HG02798 (cell line): ENCODE measurements at regions not wholly inside any gene's neighbourhood (a gene's known extent, or its start where the extent isn't known, plus 50 kb on each side); places are given as distances from the start of the nearest gene placed in this dataset.

Experiments
- ATAC-seq: cut with Tn5 transposase; IDR thresholded peaks from one replicate; pipeline ENCODE4 v1.9.1; 2021; ENCODE audit warnings: mild to moderate bottlenecking; ENCODE audit not compliant: unreplicated experiment, poor library complexity

DNA sequence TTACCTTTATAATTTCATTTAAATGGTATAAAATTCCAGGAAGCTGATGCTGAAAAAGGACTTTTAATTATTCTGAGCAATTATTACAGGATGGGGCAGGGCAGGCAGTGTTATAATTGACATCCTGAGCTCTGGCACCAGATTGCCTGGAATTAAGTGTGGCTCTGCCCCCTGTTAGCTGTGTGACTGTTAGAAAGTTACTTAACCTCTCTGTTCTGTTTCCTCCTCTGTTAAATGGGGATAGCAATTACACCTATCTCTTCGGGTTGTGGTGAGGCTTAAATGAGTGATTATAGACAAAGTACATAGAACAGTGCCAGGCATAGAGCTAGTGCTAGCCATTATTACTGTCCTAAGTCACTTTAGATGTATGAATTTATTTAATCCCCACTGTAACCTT is 327.3 kb downstream of the SMAD2 start:
- no peak for ATAC-seq

DNA sequence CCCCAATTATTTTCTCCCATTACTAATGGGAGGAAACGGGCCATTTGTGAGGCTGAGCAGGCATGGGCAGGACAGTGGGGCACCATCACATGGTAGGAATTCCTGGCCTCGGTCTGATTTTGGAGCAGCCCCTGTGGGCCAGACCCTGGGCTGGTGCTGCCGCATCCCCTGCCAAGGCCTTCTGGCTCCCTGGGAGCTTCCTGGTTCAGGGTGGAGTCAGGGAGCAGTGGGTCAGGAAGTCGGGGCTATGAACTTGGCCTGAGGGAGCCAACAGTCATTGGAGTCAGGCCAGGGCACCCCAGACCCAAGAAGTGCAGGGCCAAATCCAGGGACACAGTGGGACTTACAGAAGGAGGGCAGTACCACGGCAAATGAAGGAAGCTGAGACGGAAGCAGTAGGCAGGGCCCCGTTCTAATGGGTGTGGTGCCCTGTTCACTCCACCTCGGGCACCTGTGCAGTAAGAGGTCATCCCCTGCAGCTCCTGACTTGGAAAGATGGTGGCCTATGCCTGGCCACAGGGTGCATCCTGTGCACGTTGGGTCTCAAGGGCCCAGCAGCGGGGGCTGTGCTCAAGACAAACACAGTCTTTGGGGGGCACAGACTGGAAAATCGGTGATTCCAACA is 328.1 kb downstream of the SMAD2 start:
- no peak for ATAC-seq

DNA sequence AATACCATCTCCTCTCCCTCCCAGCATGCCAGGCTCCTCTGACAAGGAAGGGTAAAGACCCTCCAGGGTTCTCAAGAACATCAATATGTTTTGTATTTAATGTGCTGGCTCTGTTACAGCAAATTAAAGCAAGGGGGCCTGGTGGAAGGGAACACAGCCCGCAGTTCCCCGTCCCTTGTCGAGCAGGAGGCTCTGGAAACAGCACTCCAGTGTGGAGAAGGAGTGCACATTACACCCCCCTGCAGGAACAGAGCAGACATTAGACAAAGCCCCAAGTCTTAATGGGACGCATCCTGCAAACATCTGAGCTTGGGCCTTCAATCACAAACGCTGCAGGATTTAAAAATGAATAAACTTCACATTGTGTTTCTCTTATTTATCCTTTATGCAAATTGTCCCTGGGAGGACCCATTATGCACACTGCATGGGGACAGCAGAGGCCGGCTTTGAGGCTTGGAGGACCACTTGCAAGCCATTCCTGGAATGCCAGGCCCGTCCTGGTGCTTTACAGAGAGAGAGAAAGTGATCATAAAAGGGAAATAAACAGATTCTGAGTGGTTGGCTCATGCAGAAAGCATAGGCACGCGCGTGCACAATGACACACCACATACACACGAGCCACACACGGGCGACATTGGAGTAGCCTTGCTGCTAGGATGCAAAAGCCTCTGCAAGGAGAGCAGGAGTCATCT is 328.7 kb downstream of the SMAD2 start:
- ATAC-seq, result no peak

DNA sequence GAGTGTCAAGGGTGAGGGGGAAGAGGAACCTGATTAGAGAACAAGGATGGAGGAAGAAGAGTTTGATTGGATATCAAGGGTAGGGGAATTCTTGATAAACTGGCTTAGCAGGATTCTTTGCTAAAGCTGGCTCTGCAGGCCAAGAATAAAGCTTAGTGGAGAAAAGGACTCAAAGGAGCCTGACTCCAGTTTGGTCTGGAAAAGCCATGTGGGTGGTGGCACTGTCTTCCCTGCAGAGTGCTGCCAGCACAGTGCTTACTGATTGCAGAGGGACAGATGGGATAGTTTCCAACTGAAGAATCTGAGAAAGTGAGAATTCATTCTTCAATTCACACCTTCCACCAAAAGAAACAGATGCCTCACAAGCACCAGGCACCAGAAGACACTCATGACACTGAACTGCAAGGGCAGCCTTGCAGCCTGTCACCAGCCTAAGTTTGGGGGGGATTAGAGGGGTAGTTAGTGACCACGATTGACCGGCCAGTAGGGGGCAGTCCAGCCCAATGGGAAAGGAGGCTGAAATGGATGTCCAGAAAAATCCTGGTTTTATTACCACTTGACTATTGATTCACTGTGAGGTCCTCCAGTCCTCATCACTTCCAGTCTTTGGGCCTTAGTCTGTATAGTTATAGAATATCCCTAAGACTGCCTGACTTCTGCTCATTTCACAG is 334.5 kb downstream of the SMAD2 start:
- no peak for ATAC-seq

DNA sequence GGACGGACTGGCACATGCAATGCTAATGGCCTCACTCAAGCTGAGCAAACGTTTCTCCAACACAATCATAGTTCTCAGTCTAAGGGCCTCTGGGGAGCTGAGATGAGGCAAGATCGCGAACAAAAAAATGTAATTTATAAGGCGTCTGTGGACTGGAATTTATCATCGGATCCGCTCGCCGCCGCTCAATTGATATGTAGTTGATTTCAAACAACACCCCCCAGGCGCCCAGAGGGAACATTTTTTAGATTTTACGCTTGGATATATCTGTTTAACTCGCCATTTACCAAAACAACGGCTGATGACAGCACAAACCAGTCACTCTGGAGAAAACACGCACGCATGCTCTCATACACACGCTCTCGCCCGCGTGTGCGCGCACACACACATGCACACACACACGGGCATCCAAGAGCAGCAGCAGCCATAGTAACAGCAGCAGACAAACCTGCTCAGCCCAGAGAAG is 335.8 kb downstream of the SMAD2 start:
- no peak for ATAC-seq

DNA sequence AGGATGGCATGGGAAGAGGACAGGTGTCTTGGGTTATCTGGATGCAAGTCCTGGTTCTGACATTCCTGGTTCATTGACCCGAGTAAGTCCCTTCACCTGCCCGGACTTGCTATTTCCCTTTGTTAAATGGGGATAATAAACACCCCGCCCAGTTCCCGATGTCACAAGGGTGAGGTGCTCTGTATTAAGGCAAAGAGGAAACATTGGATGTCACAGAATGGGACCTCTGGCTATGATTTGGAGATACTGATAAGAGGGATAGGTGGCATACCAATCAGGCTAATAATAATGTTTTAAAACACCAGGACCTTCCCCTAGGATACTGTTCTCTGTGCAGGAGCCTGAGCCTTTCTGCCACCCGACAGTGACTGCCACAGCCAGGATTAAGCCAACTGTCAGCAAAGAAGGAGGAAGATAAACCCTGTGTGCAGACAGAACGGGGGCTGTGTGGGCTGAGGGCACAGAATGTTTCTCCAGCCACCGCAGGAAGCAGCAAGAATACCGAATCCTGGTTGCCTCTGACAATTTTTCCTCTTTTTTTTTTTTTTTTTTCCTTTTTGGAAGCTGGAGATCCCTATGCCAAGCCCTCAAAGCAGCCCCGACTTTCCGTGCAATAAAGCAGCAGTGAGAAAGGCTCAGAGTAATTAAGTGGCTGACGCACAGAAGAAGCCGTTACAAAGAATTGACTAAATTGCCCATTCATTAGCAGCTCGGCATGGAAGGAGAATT is 336.6 kb downstream of the SMAD2 start:
- no peak for ATAC-seq

DNA sequence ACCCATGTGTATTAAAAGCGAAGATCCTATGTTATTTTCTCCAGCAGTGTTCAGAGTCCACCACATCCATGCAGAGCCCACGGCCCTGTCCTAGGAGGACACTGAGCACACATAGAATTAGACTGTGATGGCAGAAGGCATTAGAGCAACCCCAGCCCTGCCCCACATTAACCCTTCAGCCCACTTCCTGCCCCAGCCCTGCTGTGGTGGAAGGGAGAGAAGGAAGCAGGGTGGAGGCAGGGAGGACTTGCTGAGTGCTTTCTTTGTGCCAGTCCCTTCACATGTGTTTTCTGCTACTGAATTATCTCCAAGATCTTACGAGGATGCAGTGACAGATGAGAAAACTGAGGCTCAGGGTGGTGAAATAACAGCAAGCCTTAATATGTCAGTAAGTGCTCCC is 339.0 kb downstream of the SMAD2 start:
- ATAC-seq, result no peak

DNA sequence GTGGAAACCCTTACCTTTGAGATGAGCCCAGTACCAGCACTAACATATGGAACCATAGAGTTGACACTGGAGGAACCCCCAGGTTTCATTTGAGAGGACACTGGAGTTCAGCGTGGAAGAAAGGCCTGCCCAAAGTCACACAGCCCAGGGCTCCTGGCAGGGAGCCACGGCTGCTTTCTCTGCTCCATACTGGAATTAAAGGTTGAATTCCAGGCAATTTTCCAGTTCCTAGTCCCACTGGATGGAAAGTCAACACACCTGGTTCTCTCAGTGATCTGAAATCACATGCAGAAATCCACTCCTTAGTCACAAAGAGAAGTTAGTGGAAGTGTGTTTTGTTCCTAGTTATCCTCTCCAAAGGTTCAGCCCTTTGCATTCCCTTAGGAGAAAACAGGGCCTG is 336.1 kb upstream of the SKOR2 start:
- no peak for ATAC-seq

DNA sequence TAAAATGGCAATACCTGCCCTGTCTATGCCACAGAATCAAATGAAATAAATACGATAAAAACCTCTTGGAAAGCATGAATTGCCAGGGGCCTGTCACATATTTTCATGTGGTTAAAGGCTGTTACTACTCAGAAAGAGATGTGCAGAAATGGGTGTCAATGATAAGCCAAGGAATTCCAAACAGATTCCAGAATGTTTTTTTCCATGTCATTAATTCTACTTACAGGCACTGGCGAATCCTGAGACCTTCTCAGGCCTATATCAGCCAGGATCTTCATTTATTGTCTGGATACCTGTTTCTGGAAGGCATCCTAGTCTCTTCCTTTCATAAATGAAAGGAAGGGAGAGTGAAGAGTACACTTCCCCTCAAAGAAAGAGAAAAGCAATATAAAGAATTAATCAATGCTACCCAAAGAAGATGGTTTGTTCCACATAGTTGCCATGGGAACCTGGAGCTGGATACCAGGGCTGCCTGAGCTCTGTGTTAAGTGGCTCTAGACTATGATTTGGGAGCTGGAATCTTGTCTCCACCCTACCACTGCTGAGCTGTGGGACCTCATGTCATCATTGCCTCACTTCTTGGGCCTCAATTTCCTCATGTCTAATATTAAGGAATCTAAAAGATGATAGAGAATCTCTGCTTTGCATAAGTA is 335.1 kb upstream of the SKOR2 start:
- ATAC-seq, result no peak

DNA sequence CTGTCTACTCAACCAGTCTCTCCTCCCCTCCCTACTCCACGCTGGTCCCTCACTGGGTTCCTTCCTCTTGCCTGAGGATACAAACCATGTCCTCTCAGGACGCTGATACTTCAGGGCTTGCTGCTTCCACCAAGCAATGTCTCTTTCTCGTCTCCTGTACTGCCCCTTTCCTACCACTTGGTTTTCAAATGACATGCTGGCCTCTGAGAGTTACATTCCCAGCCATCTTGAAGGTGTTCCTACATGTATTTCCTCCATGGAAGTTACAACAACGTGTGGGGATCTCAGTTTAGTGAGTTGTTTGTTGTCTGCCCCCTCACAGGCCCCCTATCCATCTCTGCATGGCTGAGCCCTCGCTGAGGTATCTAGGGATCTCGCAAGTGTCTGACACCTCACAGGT is 334.5 kb upstream of the SKOR2 start:
- no peak for ATAC-seq

DNA sequence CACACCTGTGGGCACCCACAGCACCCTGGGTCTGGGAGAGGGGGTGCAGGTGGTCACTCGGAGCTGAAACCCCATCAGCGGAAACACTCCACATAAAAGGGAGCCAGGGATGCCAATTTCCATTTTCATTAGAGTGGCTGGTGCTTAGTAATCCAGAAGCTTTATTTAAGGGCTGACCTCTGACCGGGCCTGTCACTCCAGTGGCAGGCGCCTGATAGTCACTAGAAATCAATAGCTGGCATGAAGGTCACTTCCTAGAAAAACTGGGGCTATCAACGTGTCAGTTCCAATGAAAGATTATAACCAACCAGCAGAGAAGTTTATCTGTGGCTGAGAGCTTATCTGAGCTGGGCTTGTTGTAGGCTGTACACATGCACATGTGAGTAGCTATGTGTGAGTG is 333.7 kb upstream of the SKOR2 start:
- ATAC-seq, result no peak

DNA sequence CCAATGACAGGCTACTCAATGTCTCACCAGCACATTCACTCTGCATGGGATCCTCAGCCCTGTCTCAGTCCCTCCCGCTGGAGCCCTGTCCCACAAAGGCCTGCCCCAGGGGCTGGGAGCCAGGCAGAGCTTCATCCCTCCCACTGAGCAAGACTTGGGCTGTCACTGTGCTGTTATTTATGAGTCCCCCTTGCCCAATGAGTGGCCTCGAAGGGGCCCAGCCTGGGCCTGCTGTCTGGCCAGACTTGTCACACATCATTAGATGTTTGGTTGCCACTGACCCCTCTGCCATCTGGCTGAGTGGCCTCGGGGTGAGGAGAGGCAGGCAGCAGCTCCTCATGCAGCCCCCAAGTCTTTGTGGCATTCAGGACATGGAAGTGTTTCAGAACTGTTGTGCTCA is 330.6 kb upstream of the SKOR2 start:
- no peak for ATAC-seq

DNA sequence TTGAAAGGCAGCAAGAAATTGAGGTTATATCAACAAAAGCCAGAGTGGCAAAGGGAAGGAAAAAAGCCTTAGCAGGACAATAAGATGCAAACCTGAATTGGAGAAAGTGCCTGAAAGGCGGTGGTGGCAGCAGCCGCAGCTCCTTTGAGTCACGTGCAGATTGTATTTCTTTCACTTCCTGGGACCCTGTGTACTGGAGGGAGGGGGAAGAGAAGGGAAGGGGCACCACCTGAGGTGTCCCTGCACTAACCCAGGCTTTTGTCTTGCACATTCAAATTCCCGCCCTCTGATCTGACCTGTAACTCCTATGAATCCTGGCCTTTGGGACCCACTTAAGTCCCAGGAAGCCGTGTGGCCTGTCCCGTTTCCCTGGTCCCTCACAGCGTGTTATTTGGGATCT is 326.1 kb upstream of the SKOR2 start:
- no peak for ATAC-seq

DNA sequence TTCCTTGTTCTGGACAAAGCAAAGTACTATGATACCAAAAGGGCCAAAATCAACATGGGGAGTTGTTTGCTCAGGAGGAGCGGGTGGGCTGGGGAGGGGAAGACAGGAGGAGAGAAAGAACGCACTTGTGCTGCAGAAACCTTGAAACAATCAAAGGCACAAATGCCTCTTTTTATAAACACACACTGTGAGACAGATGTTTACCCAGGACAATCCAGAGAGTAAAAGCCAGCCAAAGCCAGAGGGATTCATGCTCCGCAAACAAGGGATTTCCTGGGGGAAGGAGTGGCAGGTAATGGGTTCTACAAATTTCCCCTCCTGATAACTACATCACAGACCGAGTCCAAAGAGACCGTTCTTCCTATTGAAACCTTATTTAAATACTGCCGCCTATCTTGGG is 323.5 kb upstream of the SKOR2 start:
- ATAC-seq, result no peak

DNA sequence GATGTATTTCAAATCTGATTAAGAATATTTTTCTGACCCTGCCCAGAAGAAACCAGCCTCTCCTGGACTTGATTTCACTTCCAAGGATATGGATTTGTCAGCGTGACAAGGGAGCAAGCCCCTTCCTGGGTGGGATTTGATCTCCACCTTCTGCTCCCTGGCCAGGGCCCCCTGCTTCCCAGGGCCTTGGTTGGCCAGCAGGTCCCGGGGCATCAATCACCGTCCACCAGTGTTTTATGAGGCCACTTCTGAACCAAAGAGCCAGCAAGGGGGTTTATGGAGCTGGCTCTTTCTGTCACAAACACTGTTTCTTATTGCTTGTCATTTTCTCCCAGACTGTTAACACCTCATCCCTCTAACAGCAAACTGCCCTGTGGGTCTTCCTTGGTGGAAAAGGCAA is 320.5 kb upstream of the SKOR2 start:
- ATAC-seq, result no peak

DNA sequence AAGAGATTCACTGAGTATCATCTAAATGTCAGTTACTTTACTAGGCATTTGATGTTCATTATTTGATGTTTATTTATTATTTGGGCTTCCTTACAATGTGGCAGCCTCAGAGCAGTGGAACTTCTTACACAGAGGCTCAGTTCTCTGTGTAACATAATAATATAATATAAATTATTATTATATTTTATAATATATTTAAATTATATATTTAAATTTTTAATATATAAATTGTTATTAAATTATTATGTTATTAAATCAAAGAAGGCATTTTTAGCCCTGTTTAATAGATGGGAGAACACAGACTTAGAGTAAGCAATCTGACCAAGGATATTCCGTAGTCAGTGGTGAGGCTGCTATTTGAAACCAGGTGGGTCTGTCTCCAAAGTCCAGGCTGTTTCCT is 315.3 kb upstream of the SKOR2 start:
- no peak for ATAC-seq

DNA sequence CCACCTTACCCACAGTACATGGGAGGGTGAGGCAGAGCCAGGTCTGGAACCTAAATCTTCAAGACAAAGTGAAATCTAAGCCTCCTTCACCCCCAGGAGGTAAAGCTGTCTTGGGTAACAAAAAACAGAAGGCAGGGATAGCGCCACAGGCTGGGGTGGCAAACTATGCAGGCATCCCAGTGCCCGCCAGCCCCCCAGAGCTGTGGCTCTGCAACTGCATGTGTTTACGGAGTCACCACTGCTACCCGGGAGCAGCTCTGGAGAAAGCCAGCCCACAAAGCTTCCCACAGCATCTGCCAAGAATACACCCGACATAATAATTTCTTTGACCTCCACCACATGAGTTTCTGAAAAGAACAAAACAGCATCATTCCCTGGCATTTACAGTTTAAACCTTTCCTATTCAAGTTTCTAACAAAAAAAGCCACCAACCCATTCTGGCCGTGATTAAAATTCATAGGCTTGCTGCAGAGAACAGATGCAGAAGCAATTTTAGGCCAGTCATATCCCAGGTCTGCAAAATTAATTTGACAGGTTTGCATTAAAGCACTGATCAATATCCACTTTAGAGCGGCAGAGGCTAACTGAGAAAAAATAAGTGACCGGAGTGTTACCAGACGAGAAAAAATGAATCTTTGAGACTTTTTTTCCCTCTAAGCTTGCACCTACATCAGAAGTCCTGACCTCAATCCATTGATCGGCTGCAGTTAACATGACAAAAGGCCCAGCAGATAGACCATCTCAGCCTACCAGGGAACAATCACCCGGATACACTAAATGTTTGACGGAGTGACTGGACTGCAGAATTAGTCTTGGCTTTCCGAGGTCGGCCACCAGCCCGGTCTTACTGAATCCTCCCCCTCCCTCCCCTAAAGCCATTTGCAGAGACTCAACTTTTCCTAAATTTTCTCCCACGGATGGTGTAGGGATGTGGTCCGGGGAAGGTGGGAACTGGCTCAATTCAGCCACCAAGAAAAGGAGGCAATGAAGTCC is 309.6 kb upstream of the SKOR2 start:
- ATAC-seq, result no peak

DNA sequence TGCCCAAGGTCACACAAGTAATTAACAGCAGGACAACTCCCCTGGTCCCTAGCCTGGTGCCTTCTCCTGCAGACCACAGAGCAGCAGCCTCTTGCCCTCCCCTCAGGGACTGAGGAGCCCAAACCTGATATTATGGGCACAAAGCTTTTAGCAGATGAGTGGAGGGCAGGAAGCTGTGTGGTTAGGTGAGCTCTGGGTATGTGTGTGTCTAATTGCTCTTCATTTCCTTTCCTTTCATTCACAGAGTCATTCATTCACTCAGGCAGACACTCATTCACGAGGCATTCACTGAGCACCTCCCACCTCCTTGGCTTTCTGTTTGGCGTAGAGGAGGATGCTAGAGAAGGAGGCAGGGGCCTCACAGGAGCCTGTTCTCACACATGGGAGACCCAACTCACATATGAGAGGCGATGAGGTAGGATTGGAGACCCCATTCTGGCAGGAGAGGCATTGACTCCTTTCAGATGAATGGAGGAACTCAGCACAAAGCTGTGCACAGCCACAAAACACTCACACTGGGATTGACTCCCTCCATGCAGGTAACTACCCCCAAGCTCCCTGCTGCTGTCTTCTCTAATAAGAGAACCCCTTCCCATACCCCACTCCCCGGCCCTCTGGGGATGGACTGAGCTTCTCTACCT is 306.8 kb upstream of the SKOR2 start:
- no peak for ATAC-seq

DNA sequence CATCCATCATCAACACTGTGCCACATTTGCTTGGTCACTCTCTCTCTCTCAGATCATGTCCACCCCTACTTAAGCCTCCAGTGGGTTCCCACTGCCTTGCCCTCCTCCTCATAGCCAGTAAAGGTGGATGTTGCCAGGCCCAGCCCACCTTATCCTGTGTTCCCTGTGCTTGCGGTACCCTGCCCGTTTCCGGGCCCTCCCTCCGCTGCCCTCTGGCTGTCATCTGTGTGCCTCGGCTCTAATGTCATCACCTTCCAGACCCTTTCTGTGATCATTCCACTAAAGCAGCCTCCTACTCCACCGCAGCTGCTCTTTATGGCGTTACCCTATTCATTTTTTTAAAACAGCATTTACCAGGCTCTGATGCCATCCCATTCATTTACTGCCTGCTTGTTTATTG is 305.7 kb upstream of the SKOR2 start:
- no peak for ATAC-seq
